ENCODE measurements at regions not wholly inside any gene's neighbourhood (a gene's known extent, or its start where the extent isn't known, plus 50 kb on each side); places are given as distances from the start of the nearest gene placed in this dataset.

GRCh38 chr12:127542931-127543330 is 724.0 kb upstream of the TMEM132C start:
- H3K79me2 ChIP-seq (replicated peaks; ENCODE audit: insufficient read depth), result no peaks in the 10 kb centered on the region
- H3F3A ChIP-seq (replicated peaks; ENCODE audit: low read depth), result no peaks in the 10 kb centered on the region
- no peaks in the 10 kb centered on the region for H3K9me2 ChIP-seq (ENCODE audit: insufficient read depth)
- no peak overlapping the region for H3K4me3 ChIP-seq
- peaks cover 88% of the 10 kb centered on the region for H3K9me3 Mint-ChIP-seq
- H4K20me1 ChIP-seq (replicated peaks; ENCODE audit: insufficient read depth), result no peaks in the 10 kb centered on the region
- H3K4me3 Mint-ChIP-seq, result no peak overlapping the region
- no peaks in the 10 kb centered on the region for H3K36me3 ChIP-seq (ENCODE audit: insufficient read depth)
- no peaks in the 10 kb centered on the region for H3K27me3 ChIP-seq (ENCODE audit: insufficient read depth)
- H3K4me1 Mint-ChIP-seq, result no peaks in the 10 kb centered on the region
- peaks cover 5% of the 10 kb centered on the region for H3K27me3 Mint-ChIP-seq (ENCODE audit: insufficient read depth, low read depth, poor library complexity)
- peaks cover 43% of the 10 kb centered on the region for H3K36me3 Mint-ChIP-seq (ENCODE audit: low read depth)
- DNase-seq (ENCODE audit: low spot score), result no peak
- H3K27ac ChIP-seq (ENCODE audit: low read depth), result no peak overlapping the region
- no peak overlapping the region for H3K27ac Mint-ChIP-seq
- H3K4me2 ChIP-seq, result no peak overlapping the region
- H2AFZ ChIP-seq, result no peak overlapping the region
- ATAC-seq, result no peak
- no peaks in the 10 kb centered on the region; the same call in 1 of the 2 replicates for H3K4me1 ChIP-seq (ENCODE audit: insufficient read depth)
- TF ChIP-seq, protein P1, sequence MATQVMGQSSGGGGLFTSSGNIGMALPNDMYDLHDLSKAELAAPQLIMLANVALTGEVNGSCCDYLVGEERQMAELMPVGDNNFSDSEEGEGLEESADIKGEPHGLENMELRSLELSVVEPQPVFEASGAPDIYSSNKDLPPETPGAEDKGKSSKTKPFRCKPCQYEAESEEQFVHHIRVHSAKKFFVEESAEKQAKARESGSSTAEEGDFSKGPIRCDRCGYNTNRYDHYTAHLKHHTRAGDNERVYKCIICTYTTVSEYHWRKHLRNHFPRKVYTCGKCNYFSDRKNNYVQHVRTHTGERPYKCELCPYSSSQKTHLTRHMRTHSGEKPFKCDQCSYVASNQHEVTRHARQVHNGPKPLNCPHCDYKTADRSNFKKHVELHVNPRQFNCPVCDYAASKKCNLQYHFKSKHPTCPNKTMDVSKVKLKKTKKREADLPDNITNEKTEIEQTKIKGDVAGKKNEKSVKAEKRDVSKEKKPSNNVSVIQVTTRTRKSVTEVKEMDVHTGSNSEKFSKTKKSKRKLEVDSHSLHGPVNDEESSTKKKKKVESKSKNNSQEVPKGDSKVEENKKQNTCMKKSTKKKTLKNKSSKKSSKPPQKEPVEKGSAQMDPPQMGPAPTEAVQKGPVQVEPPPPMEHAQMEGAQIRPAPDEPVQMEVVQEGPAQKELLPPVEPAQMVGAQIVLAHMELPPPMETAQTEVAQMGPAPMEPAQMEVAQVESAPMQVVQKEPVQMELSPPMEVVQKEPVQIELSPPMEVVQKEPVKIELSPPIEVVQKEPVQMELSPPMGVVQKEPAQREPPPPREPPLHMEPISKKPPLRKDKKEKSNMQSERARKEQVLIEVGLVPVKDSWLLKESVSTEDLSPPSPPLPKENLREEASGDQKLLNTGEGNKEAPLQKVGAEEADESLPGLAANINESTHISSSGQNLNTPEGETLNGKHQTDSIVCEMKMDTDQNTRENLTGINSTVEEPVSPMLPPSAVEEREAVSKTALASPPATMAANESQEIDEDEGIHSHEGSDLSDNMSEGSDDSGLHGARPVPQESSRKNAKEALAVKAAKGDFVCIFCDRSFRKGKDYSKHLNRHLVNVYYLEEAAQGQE (IDR thresholded peaks at IDR 0.05; ENCODE audit: unreplicated experiment), result no peak
- TF ChIP-seq, protein P2, sequence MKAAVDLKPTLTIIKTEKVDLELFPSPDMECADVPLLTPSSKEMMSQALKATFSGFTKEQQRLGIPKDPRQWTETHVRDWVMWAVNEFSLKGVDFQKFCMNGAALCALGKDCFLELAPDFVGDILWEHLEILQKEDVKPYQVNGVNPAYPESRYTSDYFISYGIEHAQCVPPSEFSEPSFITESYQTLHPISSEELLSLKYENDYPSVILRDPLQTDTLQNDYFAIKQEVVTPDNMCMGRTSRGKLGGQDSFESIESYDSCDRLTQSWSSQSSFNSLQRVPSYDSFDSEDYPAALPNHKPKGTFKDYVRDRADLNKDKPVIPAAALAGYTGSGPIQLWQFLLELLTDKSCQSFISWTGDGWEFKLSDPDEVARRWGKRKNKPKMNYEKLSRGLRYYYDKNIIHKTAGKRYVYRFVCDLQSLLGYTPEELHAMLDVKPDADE (IDR thresholded peaks at IDR 0.05), result no peak
- TF ChIP-seq ZNF331 (CRISPR knock-in tag; IDR thresholded peaks at IDR 0.05; ENCODE audit: low read depth), result no peak

GRCh38 chr12:127546721-127547505 is 720.1 kb upstream of the TMEM132C start:
- H3K9me3 Mint-ChIP-seq, result peaks cover 89% of the 10 kb centered on the region
- no peak overlapping the region for H3K27ac Mint-ChIP-seq
- ATAC-seq (no peak), DNase-seq (ENCODE audit: low spot score) (no peak)
- Histone ChIP-seq H3K4me2 (no peak overlapping the region), H3F3A (replicated peaks; ENCODE audit: low read depth) (no peaks in the 10 kb centered on the region), H3K4me3 (no peak overlapping the region), H3K79me2 (replicated peaks; ENCODE audit: insufficient read depth) (no peaks in the 10 kb centered on the region), H3K9me2 (ENCODE audit: insufficient read depth) (no peaks in the 10 kb centered on the region), H2AFZ (no peak overlapping the region), H4K20me1 (replicated peaks; ENCODE audit: insufficient read depth) (no peaks in the 10 kb centered on the region), H3K4me1 (ENCODE audit: insufficient read depth) (no peaks in the 10 kb centered on the region; the same call in 1 of the 2 replicates), H3K27me3 (ENCODE audit: insufficient read depth) (no peaks in the 10 kb centered on the region), H3K36me3 (ENCODE audit: insufficient read depth) (no peaks in the 10 kb centered on the region), H3K27ac (ENCODE audit: low read depth) (no peak overlapping the region)
- H3K27me3 Mint-ChIP-seq (ENCODE audit: insufficient read depth, low read depth, poor library complexity), result peaks cover 4% of the 10 kb centered on the region
- H3K4me1 Mint-ChIP-seq, result no peaks in the 10 kb centered on the region
- no peak overlapping the region for H3K4me3 Mint-ChIP-seq
- H3K36me3 Mint-ChIP-seq (ENCODE audit: low read depth), result peaks cover 30% of the 10 kb centered on the region
- TF ChIP-seq, protein P1 (IDR thresholded peaks at IDR 0.05; ENCODE audit: unreplicated experiment), result no peak
- TF ChIP-seq JUNB (IDR thresholded peaks at IDR 0.05; ENCODE audit: unreplicated experiment) (no peak), EZH2 (IDR thresholded peaks at IDR 0.05; ENCODE audit: low read depth, unreplicated experiment) (no peak), CREB1 (CRISPR knock-in tag; IDR thresholded peaks at IDR 0.05; ENCODE audit: low read depth) (no peak), STAT1 (IDR thresholded peaks at IDR 0.05; ENCODE audit: unreplicated experiment) (no peak)
